ENCODE measurements at regions not wholly inside any gene's neighbourhood (a gene's known extent, or its start where the extent isn't known, plus 50 kb on each side); places are given as distances from the start of the nearest gene placed in this dataset.

DNA sequence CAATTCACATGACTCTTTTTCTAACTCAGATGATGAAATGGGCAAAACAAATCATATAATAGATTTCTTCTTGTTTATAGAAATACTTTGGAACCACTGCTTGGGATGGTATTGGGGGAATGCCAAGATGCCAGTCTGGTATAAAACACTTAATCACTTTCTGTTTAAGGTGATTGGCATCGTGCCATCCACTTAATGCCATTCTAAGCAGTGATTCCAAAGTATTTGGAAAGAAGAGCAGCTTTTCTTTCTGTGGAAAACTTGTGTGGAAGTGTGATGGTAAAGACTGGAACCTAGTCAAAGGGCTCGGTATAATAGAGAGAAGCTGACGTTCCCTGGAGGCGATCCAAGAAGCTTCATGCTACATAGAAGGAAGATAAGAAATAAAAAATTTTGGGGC, 120.6 kb downstream of the TMEM26 start:
- TF ChIP-seq TAF1 (IDR thresholded peaks at IDR 0.05; ENCODE audit: low read depth): no peak
- no peak for TF ChIP-seq RAD21 (IDR thresholded peaks at IDR 0.05; ENCODE audit: low read depth)
- no peak for TF ChIP-seq YY1 (IDR thresholded peaks at IDR 0.05; ENCODE audit: low read depth)
- TF ChIP-seq EP300 (IDR thresholded peaks at IDR 0.05; ENCODE audit: borderline replicate concordance): no peak
- no peak for TF ChIP-seq TEAD4 (IDR thresholded peaks at IDR 0.05)
- TF ChIP-seq, protein P1, sequence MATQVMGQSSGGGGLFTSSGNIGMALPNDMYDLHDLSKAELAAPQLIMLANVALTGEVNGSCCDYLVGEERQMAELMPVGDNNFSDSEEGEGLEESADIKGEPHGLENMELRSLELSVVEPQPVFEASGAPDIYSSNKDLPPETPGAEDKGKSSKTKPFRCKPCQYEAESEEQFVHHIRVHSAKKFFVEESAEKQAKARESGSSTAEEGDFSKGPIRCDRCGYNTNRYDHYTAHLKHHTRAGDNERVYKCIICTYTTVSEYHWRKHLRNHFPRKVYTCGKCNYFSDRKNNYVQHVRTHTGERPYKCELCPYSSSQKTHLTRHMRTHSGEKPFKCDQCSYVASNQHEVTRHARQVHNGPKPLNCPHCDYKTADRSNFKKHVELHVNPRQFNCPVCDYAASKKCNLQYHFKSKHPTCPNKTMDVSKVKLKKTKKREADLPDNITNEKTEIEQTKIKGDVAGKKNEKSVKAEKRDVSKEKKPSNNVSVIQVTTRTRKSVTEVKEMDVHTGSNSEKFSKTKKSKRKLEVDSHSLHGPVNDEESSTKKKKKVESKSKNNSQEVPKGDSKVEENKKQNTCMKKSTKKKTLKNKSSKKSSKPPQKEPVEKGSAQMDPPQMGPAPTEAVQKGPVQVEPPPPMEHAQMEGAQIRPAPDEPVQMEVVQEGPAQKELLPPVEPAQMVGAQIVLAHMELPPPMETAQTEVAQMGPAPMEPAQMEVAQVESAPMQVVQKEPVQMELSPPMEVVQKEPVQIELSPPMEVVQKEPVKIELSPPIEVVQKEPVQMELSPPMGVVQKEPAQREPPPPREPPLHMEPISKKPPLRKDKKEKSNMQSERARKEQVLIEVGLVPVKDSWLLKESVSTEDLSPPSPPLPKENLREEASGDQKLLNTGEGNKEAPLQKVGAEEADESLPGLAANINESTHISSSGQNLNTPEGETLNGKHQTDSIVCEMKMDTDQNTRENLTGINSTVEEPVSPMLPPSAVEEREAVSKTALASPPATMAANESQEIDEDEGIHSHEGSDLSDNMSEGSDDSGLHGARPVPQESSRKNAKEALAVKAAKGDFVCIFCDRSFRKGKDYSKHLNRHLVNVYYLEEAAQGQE (IDR thresholded peaks at IDR 0.05; ENCODE audit: low read depth): no peak
